Heart left ventricle (tissue), 16 donors: ENCODE measurements at regions not wholly inside any gene's neighbourhood (a gene's known extent, or its start where the extent isn't known, plus 50 kb on each side); places are given as distances from the start of the nearest gene placed in this dataset.

Source experiments
- ATAC-seq, 4 donors: fragments of 200-7000 bp; cut with Tn5 transposase; one replicate each; pipeline ENCODE4 v1.9.1; 2020 to 2022; ENCODE audit warnings: moderate library complexity in 4 of 4, mild to moderate bottlenecking in 3 of 4, moderate number of reproducible peaks in 1 of 4
- DNase-seq, 5 donors: peaks; one replicate each; pipeline ENCODE4 v3.0.0-alpha.2; 2020
- H3K27ac ChIP-seq, 12 donors: fragments of 200-600 bp; sonication (generic) in 4 of 12; one replicate each; pipeline versions ENCODE4 v1.5.0 to v1.8.0; 2016 to 2022; ENCODE audit warnings: mild to moderate bottlenecking in 2 of 12
- H3K27me3 ChIP-seq, 9 donors: fragments of 200-600 bp; sonication (generic) in 2 of 9; one replicate each; pipeline versions ENCODE4 v1.5.1 to v1.8.0; 2016 to 2022; ENCODE audit warnings: mild to moderate bottlenecking in 3 of 9
- H3K36me3 ChIP-seq, 9 donors: fragments of 200-600 bp; sonication (generic) in 2 of 9; one replicate each; pipeline versions ENCODE4 v1.5.0 to v1.8.0; 2018 to 2022; ENCODE audit warnings: mild to moderate bottlenecking in 2 of 9
- H3K4me1 ChIP-seq, 12 donors: fragments of 200-600 bp; sonication (generic) in 4 of 12; one replicate each; pipeline versions ENCODE4 v1.5.0 to v1.8.0; 2016 to 2022; ENCODE audit warnings: mild to moderate bottlenecking in 3 of 12
- H3K4me3 ChIP-seq, 12 donors: fragments of 200-600 bp; sonication (generic) in 4 of 12; one replicate each; pipeline versions ENCODE4 v1.5.0 to v1.8.0; 2017 to 2022; ENCODE audit warnings: mild to moderate bottlenecking in 9 of 12, moderate library complexity in 4 of 12
- H3K9me3 ChIP-seq, 12 donors: fragments of 200-600 bp; sonication (generic) in 4 of 12; one replicate each; pipeline versions ENCODE4 v1.5.0 to v1.8.0; 2016 to 2022; ENCODE audit warnings: mild to moderate bottlenecking in 1 of 12
- CTCF ChIP-seq, 12 donors: fragments of 200-600 bp; sonication (generic) in 4 of 12; IDR thresholded peaks; one replicate each; pipeline versions ENCODE4 v1.5.0 to v1.8.0; 2018 to 2022; ENCODE audit warnings: antibody characterized with exemption in 12 of 12, mild to moderate bottlenecking in 5 of 12
- POLR2A ChIP-seq, 2 donors: fragments of 450-650 bp; IDR thresholded peaks; one replicate each; pipeline ENCODE4 v1.6.1; 2017; ENCODE audit warnings: antibody characterized with exemption in 2 of 2, mild to moderate bottlenecking in 2 of 2, moderate library complexity in 2 of 2
- WGBS, 4 donors: extraction: QIAGEN DNeasy Blood & Tissue Kit in 2 of 4; methylation state at CpG; one replicate each; pipeline versions ENCODE4 v1.1.5 to v1.1.7; 2013 to 2018; 5-methylcytosine and 5-hydroxymethylcytosine counted together
- intact Hi-C, 10 donors: fragments of 100-400 bp; cut with DNase I; formaldehyde crosslinking; loops; one replicate each; pipeline versions ENCODE4 v1.11.1 to v1.14.2; 2022
- donor health status: ischemic (EF 13 %, LVEDD 7.1; RV severe dilation, severe dysfunction).
- donor health status: healthy with polysubstance abuse.
- donor health status: DM: no; HTN: yes; CAD: no.
- donor health status: DM: no; HTN: no; CAD: no.
- donor health status: ischemic (EF 25% LVEDD 6.9; RV normal size, moderate dysfunction).
- donor health status: ischemic (EF 25% LVEDD 5.7; RV mildly dilated, moderate dysfunction).
- donor health status: healthy.
- donor health status: DM: yes; HTN: yes; CAD: no.
- donor health status: ischemic (EF 35%, LVEDD 5.7; RV mildly dilated, moderate dysfunction).
- donor health status: nonischemic (EF 11% LVEDD 7.7; RV severe dilation, severe dysfunction).
- donor health status: DM: yes; HTN: yes; CAD: no.
- donor health status: PGD.
- donor health status: ischemic (EF 29% LVEDD 5.4; RV normal size, mild dysfunction).
- donor health status: nonischemic (EF 23%, LVEDD 6.1; RV moderate dilation, normal function).

GRCh38 chr15:39244776-39245175 is 336.1 kb upstream of the THBS1 start:
- intact Hi-C loops = loop anchor here in 1 of 10 donors (5.0 kb wide), 1 partner anchor 42 kb away; no protein-coding TSS in a partner anchor
- 89 to 96% (median 92%) methylated on average over 1 of the region's 1 CpG for WGBS, 4 donors
- Histone ChIP-seq H3K27me3 (no peaks in the 10 kb centered on the region), H3K9me3 (peaks cover 0 to 5% (median 0%) of the 10 kb centered on the region in 12 donors), H3K27ac (no peak overlapping the region), H3K4me1 (peaks cover 0 to 12% (median 2%) of the 10 kb centered on the region in 12 donors), H3K4me3 (no peak overlapping the region), H3K36me3 (no peaks in the 10 kb centered on the region)
- TF ChIP-seq POLR2A (IDR thresholded peaks at IDR 0.05) (no peak), CTCF (IDR thresholded peaks at IDR 0.05) (no peak)
- DNase-seq (no peak), ATAC-seq (no peak)

- Histone ChIP-seq H3K4me1 (peaks cover 0 to 12% (median 2%) of the 10 kb centered on the region in 12 donors), H3K4me3 (no peak overlapping the region), H3K27me3 (no peaks in the 10 kb centered on the region), H3K9me3 (no peaks in the 10 kb centered on the region), H3K27ac (no peak overlapping the region), H3K36me3 (no peaks in the 10 kb centered on the region)
- ATAC-seq (no peak), DNase-seq (no peak)
- intact Hi-C loops = loop anchor here in 1 of 10 donors (5.0 kb wide), 1 partner anchor 44 kb away; no protein-coding TSS in a partner anchor
- 97 to 100% (median 98%) methylated on average over 1 of the region's 1 CpG for WGBS, 4 donors
- no peak for TF ChIP-seq POLR2A (IDR thresholded peaks at IDR 0.05)
- TF ChIP-seq CTCF (IDR thresholded peaks at IDR 0.05) = no peak
Measured at GRCh38 chr15:39246523-39246922, 334.4 kb upstream of the THBS1 start.

GRCh38 chr15:39247574-39247973 is 333.3 kb upstream of the THBS1 start:
- Histone ChIP-seq H3K9me3 (no peaks in the 10 kb centered on the region), H3K27ac (peak overlapping the region in 7 of 12 donors; percentile 13 to 51 (median 30)), H3K4me1 (peaks cover 0 to 12% (median 2%) of the 10 kb centered on the region in 12 donors), H3K27me3 (no peaks in the 10 kb centered on the region), H3K36me3 (no peaks in the 10 kb centered on the region), H3K4me3 (no peak overlapping the region)
- TF ChIP-seq POLR2A (IDR thresholded peaks at IDR 0.05) (no peak), CTCF (IDR thresholded peaks at IDR 0.05) (no peak)
- no peak for DNase-seq
- intact Hi-C loops = loop anchor here in 1 of 10 donors (5.0 kb wide), 1 partner anchor 45 kb away; no protein-coding TSS in a partner anchor
- ATAC-seq = peak in 1 of 4 donors; percentile 39
- 94 to 95% (median 94%) methylated on average over 1 of the region's 1 CpG for WGBS, 4 donors

GRCh38 chr15:39248204-39248603 is 332.7 kb upstream of the THBS1 start:
- TF ChIP-seq CTCF (IDR thresholded peaks at IDR 0.05) = no peak
- no peak for TF ChIP-seq POLR2A (IDR thresholded peaks at IDR 0.05)
- ATAC-seq = peak; percentile 55 to 91 (median 78)
- DNase-seq = peak; percentile 51 to 68 (median 62)
- Histone ChIP-seq H3K9me3 (no peaks in the 10 kb centered on the region), H3K36me3 (no peaks in the 10 kb centered on the region), H3K27me3 (no peaks in the 10 kb centered on the region), H3K27ac (peak overlapping the region in 9 of 12 donors; percentile 3 to 51 (median 30)), H3K4me1 (peaks cover 0 to 12% (median 2%) of the 10 kb centered on the region in 12 donors), H3K4me3 (no peak overlapping the region)
- WGBS, 4 donors = 35 to 45% (median 38%) methylated on average over 4 of the region's 4 CpGs
- intact Hi-C loops = loop anchor here in 1 of 10 donors (5.0 kb wide), 1 partner anchor 46 kb away; no protein-coding TSS in a partner anchor
